Hepatocyte (in vitro differentiated cells): ENCODE measurements at regions not wholly inside any gene's neighbourhood (a gene's known extent, or its start where the extent isn't known, plus 50 kb on each side); places are given as distances from the start of the nearest gene placed in this dataset.

Experiments
- DNase-seq: peaks from one replicate; pipeline ENCODE4 v3.0.0-alpha.2; 2016; ENCODE audit warnings: low spot score
- H2AFZ ChIP-seq: fragments of 200-600 bp; sonication (generic); 2 replicates; pipeline ENCODE4 v1.6.0; 2016; ENCODE audit warnings: antibody characterized with exemption, mild to moderate bottlenecking
- H3K27ac ChIP-seq: fragments of 200-600 bp; sonication (generic); 2 replicates; pipeline ENCODE4 v1.5.1; 2016; ENCODE audit warnings: mild to moderate bottlenecking
- H3K27me3 ChIP-seq: fragments of 200-600 bp; sonication (generic); 2 replicates; pipeline ENCODE4 v1.6.1; 2016
- H3K36me3 ChIP-seq: fragments of 200-600 bp; sonication (generic); replicated peaks from 2 replicates; pipeline ENCODE4 v1.5.1; 2016; ENCODE audit warnings: low read depth; ENCODE audit not compliant: insufficient read depth
- H3K4me1 ChIP-seq: fragments of 200-600 bp; sonication (generic); 2 replicates; pipeline ENCODE4 v1.5.1; 2016; ENCODE audit warnings: mild to moderate bottlenecking, moderate library complexity; ENCODE audit not compliant: insufficient read depth
- H3K4me2 ChIP-seq: fragments of 200-600 bp; sonication (generic); 2 replicates; pipeline ENCODE4 v1.6.0; 2016
- H3K4me3 ChIP-seq: fragments of 200-600 bp; sonication (generic); 2 replicates; pipeline ENCODE4 v1.5.1; 2016; ENCODE audit warnings: mild to moderate bottlenecking
- H3K79me2 ChIP-seq: fragments of 200-600 bp; sonication (generic); 2 replicates; pipeline ENCODE4 v1.6.0; 2017; ENCODE audit warnings: mild to moderate bottlenecking
- H3K9me2 ChIP-seq: fragments of 200-600 bp; sonication (generic); replicated peaks from 2 replicates; pipeline ENCODE4 v1.6.0; 2017; ENCODE audit warnings: mild to moderate bottlenecking; ENCODE audit not compliant: insufficient read depth
- H3K9me3 ChIP-seq: fragments of 200-600 bp; sonication (generic); 2 replicates; pipeline ENCODE4 v1.5.1; 2016; ENCODE audit warnings: low read depth, mild to moderate bottlenecking
- H4K20me1 ChIP-seq: fragments of 200-600 bp; sonication (generic); 2 replicates; pipeline ENCODE4 v1.6.0; 2016; ENCODE audit warnings: mild to moderate bottlenecking; ENCODE audit not compliant: insufficient read depth, poor library complexity, severe bottlenecking
- EZH2 ChIP-seq: fragments of 200-600 bp; sonication (generic); IDR thresholded peaks from 2 replicates; pipeline ENCODE4 v1.6.1; 2016; ENCODE audit warnings: antibody characterized with exemption, mild to moderate bottlenecking, borderline replicate concordance
- EZH2phosphoT487 ChIP-seq: fragments of 200-600 bp; sonication (generic); IDR thresholded peaks from one replicate; pipeline ENCODE4 v1.6.1; 2018; ENCODE audit warnings: antibody characterized with exemption, mild to moderate bottlenecking, low read depth, moderate library complexity; ENCODE audit not compliant: unreplicated experiment, severe bottlenecking
- WGBS: methylation state at CpG from one replicate; pipeline ENCODE4 v1.1.6; 2016; ENCODE audit warnings: low lambda C conversion rate; ENCODE audit errors: missing lambda C conversion rate; 5-methylcytosine and 5-hydroxymethylcytosine counted together
- TF ChIP-seq, protein P1 (sequence below): fragments of 200-600 bp; sonication (generic); IDR thresholded peaks from 2 replicates; pipeline ENCODE4 v1.5.1; 2016; ENCODE audit warnings: antibody characterized with exemption, mild to moderate bottlenecking; ENCODE audit not compliant: poor library complexity

DNA sequence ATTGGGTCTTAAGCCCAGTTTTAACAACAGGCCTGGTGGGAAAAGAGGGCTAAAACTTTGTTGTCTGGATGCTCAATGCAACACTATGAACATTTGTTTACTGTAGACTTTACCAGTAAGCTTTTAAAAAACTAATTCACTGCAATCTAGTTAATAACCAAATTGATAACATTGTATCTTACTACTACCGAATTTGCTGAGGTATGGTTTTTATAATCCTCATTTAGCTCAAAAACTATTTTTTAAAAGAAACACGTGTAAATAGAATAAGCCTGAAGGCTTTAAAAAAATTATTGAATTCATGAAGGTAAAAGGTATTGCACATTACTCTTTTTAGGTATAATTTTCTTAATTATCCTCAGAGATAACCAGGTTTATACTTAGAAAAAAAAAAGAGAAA is 500.6 kb downstream of the RWDD3 start:
- Histone ChIP-seq H3K4me2 (no peak overlapping the region), H3K9me3 (no peaks in the 10 kb centered on the region), H3K4me3 (no peak overlapping the region), H3K79me2 (no peaks in the 10 kb centered on the region), H3K36me3 (no peaks in the 10 kb centered on the region), H3K9me2 (no peaks in the 10 kb centered on the region), H4K20me1 (no peaks in the 10 kb centered on the region), H2AFZ (no peak overlapping the region), H3K4me1 (no peaks in the 10 kb centered on the region), H3K27ac (no peak overlapping the region), H3K27me3 (no peaks in the 10 kb centered on the region)
- whole genome bisulfite sequencing = 90% methylated on average over 2 of the region's 2 CpGs
- TF ChIP-seq EZH2phosphoT487 (no peak), EZH2 (no peak)
- TF ChIP-seq, protein P1, sequence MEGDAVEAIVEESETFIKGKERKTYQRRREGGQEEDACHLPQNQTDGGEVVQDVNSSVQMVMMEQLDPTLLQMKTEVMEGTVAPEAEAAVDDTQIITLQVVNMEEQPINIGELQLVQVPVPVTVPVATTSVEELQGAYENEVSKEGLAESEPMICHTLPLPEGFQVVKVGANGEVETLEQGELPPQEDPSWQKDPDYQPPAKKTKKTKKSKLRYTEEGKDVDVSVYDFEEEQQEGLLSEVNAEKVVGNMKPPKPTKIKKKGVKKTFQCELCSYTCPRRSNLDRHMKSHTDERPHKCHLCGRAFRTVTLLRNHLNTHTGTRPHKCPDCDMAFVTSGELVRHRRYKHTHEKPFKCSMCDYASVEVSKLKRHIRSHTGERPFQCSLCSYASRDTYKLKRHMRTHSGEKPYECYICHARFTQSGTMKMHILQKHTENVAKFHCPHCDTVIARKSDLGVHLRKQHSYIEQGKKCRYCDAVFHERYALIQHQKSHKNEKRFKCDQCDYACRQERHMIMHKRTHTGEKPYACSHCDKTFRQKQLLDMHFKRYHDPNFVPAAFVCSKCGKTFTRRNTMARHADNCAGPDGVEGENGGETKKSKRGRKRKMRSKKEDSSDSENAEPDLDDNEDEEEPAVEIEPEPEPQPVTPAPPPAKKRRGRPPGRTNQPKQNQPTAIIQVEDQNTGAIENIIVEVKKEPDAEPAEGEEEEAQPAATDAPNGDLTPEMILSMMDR = no peak
- DNase-seq = no peak

DNA sequence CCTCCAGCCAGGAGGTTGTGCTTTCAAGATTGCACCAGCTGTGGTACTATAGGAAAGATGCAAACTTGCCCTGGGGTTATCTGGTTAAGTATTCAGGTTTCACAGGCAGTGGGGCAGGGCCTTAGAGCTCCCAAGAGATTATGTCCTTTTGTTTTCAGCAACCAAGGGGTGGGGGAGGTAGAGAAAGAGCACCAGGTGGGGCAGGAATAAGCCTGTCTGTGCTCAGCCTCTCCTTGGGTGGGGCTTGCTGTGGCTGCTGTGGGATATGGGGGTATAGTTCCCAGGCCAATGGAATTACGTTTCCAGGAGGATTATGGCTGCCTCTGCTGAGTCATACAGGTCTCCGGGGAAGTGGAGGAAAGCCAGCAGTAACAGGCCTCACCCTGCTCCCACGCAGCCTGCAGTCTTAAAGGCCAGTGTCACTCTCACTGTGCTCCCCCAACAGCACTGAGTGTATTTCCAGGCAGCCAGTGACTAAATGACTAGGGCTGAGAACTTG is 508.6 kb downstream of the RWDD3 start:
- Histone ChIP-seq H3K4me3 (no peak overlapping the region), H3K27ac (peak overlapping the region; percentile 46), H2AFZ (no peak overlapping the region), H3K9me2 (no peaks in the 10 kb centered on the region), H3K4me1 (no peaks in the 10 kb centered on the region), H3K27me3 (no peaks in the 10 kb centered on the region), H4K20me1 (no peaks in the 10 kb centered on the region), H3K36me3 (no peaks in the 10 kb centered on the region), H3K9me3 (no peaks in the 10 kb centered on the region), H3K79me2 (no peaks in the 10 kb centered on the region), H3K4me2 (no peak overlapping the region)
- peak; percentile 43 for DNase-seq
- 66% methylated on average over 3 of the region's 3 CpGs for WGBS
- TF ChIP-seq EZH2phosphoT487 = no peak
- no peak for TF ChIP-seq EZH2
- TF ChIP-seq, protein P1 = no peak

DNA sequence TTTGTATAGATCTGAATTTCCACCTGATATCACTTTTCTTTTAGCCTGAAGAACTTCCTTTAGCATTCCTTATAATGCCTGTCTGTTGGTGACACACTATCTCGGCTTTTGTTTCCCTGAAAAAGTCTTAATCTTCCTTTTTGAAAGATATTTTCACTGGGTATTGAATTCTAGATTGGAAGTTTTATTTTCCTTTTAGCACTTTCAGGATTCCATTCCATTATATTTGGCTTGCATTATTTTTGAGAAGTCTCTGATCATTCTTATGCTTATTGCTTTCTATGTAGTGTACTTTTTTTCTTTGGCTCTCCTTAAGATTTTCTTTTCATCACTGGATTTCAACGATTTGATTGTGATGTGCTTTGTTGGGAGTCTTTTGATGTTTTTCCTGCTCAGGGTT is 510.7 kb downstream of the RWDD3 start:
- H3K27me3 ChIP-seq = no peaks in the 10 kb centered on the region
- H3K4me1 ChIP-seq = no peaks in the 10 kb centered on the region
- no peaks in the 10 kb centered on the region for H3K79me2 ChIP-seq
- H3K27ac ChIP-seq = no peak overlapping the region
- no peak overlapping the region for H3K4me3 ChIP-seq
- no peak overlapping the region for H2AFZ ChIP-seq
- H3K9me2 ChIP-seq = no peaks in the 10 kb centered on the region
- H3K36me3 ChIP-seq = no peaks in the 10 kb centered on the region
- no peak overlapping the region for H3K4me2 ChIP-seq
- TF ChIP-seq EZH2 = no peak
- H3K9me3 ChIP-seq = no peaks in the 10 kb centered on the region
- 77% methylated on average over 2 of the region's 2 CpGs for WGBS
- no peaks in the 10 kb centered on the region for H4K20me1 ChIP-seq
- DNase-seq = no peak

DNA sequence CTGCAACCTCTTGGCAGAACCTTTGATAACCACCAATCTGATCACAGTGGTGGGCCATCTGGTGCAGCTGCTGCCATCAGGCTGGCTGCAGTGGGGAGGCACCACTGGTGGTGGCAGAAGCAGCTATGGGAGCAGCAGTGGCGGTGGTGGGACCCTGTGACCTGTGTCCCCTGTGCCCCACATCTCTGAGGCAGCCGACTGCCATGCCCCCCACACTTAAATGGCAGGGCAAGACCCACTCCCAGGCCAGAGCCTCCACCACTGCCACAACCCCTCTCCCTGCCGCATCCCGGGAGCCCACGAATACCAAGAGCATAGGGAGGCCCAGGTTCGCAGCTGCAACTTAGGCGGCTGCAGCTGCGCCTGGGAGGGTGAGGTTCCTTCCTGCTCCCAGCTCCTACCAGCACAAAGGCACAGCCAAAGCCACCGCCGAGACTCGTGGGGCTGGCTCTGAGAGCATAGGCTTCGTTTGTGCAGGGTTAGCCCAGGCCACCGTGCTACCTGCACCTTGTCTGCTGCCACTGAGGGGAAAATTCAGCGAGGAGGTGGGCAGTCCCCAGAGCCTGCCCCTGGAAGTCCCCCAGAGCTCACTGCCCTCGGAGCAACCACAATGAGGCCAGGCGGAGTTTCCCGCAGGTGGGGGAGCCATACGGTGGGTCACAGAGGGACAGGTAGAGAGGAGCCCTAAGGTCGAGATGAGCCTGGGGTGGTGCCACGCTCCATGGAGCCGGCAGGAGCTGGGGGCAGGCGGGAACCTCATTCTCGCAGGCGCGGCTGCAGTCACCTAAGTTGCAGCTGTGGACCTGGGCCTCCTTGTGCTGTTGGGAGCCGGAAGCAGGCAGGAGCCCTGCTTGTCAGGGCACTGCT is 518.7 kb downstream of the RWDD3 start:
- Histone ChIP-seq H3K27me3 (no peaks in the 10 kb centered on the region), H3K4me1 (no peaks in the 10 kb centered on the region), H3K4me3 (no peak overlapping the region), H3K79me2 (no peaks in the 10 kb centered on the region), H4K20me1 (no peaks in the 10 kb centered on the region), H2AFZ (no peak overlapping the region), H3K9me3 (no peaks in the 10 kb centered on the region), H3K4me2 (no peak overlapping the region), H3K9me2 (no peaks in the 10 kb centered on the region), H3K27ac (no peak overlapping the region), H3K36me3 (no peaks in the 10 kb centered on the region)
- WGBS = 94% methylated on average over 26 of the region's 26 CpGs
- DNase-seq = no peak
- no peak for TF ChIP-seq EZH2
- no peak for TF ChIP-seq EZH2phosphoT487
- TF ChIP-seq, protein P1 = no peak
